Activated CD4-positive, alpha-beta T cell treated with anti-CD3 and anti-CD28 coated beads, Interleukin-2, amount 50 U/mL, for 16 hours (primary cell): ENCODE measurements at regions not wholly inside any gene's neighbourhood (a gene's known extent, or its start where the extent isn't known, plus 50 kb on each side); places are given as distances from the start of the nearest gene placed in this dataset.

ENCODE experiments used
- DNase-seq: peaks from one replicate; pipeline ENCODE4 v3.0.0-alpha.2; 2020

DNA sequence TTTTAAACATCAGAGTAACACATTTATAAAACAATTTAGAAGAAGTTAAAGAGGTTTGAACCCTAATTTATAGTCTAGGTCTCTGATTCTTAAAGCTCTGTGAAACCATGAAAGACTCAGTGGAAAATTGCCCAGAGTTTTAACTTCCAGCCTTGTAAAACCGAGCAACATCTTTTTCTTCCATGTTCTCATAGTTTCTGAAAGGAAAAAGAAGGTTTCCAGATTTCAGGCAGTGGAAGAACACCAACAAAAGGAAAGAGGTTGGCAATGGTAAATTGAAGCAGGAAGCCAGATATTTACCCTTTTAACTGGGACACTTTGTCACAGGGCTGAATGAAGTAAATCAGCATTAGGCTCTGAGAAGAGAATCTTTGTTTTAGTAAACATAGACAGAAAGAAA, 1999.3 kb downstream of the MAT2B start:
- DNase-seq: no peak

DNA sequence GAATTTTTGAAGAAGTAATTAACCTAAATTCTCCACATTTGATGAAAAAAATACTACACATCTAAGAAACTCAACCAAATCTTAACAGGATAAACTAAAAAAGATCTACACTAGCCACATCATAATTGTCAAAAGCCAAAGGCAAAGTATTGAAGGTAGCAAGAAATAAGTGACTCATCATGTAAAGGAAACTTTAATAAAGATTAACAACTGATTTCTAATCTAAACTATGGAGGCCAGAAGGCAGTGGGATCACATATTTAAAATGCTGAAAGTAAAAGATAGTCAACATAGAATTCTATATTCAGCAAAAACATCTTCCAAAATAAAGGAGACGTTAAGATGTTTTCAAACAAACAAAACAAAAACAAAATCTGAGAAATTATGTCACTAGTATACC, 2002.9 kb downstream of the MAT2B start:
- no peak for DNase-seq

DNA sequence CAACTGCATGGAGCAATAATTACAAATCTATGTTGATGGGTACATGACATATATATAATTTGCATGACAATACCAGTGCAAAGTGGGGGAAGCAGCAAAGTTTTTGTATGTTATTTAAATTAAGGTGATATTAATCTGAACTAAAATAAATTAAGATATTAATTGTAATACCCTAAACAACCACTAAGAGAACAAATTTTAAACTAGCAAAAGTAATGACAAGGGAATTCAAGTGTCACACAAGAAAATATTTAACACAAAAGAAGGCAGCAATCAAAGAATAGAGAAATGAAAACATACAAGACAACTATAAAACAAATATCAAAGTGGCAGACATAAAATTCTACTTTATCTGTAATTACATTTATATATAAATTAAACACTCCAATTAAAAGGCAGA, 2003.4 kb downstream of the MAT2B start:
- no peak for DNase-seq

DNA sequence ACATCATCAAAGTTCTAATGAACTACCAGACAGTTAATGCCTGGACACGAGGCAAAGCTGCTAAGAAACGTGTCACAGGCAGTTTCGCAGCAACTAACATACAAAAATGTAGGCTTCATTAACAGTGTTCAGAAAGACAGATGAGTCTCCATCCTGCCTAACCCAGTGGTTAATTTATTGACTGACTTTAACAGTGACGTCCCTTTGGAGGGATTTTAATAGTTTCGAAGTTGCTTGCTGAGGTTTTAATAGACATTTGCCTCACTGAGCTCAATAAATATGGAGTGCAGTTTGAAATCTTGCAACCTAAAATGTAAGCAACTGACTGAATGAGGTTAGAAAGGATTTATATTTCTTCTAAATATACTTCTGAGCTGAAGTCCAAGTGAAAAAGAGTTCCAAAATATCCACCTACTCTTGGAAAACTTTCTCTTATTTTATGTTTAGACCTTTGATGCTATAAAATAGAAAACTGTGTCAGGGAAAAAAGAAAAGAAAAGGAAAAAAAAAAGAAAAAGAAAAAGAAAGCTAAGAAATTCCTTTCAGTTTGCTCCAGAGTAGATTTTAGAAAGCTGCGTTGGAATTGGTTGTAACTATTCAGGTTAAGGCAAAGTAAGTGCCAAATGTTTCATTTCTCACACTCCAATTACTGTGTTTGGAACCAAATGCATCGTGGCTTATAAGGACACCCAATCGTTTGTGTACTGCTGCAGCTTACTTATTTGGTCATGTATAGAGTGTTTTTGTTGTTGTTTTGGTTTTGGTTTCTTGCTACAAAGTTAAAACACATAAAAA, 2016.6 kb downstream of the MAT2B start:
- DNase-seq: no peak

DNA sequence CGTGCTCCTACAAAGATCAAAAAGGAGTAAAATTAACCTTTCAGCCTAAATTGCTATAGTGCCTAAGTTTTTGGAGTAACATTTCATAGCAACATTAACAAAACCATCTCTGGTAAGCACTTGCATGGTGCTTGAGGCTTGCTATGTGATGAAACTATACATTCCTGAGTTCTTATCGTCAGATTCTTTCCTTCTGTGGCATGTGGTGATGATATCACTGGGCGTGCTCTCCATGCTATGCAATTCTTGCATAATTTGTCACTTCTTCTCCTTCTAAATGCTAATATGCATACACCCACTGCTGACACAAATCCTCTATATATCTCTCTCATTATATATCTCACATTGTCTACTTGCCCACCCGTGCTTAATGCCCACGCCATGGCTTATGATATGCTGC, 2019.9 kb downstream of the MAT2B start:
- no peak for DNase-seq

DNA sequence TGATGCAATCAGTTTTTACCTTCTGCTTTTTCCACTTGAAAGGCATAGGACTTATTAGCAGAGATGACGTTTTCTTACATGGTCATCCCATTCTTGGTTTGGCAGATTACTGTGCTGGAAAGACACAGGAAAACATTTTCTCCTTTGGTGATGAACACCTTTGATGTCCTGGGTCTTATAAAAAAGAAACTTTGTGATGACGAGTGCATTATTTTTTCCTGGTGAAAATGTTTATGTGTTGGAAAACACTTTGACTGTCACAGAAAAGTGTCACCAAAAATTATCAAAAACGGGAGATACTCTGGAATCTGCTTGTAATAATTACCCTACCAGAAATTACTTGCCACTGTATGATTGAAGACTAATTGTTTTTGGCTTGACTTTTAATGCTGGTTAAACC, 2020.9 kb downstream of the MAT2B start:
- DNase-seq: no peak

DNA sequence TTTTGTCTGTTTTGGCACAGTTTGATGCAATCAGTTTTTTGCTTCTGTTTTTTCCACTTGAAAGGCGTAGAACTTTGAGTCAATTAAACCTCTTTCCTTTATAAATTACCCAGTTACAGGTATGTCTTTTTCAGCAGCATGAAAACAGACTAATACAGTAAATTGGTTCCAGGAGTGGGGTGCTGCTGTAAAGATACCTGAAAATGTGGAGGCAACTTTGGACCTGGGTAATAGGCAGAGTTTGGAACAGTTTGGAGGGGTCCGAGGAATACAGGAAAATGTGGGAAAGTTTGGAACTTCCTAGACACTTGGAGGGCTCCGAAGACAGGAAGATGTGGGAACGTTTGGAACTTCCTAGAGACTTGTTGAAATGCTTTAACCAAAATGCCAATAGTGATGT, 2022.2 kb downstream of the MAT2B start:
- DNase-seq: no peak

DNA sequence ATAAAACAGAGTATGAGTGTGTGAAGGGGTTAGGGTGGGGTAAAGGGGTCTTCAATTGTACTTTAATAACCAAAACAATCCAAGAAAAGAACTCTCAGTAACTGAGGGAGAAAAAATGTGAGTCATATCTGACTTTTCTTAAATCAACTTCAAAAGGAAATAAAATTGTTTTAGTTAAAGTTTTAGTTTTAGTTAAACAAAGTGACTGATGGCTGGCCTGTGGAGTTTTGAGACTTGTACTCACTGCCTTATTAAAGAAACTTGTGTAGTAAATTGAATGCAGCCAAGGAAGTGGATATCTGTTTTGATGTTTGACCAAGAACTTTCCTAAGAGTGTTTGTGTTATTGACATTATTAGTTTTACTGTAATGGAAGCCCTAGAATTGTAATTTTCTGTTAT, 2032.6 kb downstream of the MAT2B start:
- no peak for DNase-seq

DNA sequence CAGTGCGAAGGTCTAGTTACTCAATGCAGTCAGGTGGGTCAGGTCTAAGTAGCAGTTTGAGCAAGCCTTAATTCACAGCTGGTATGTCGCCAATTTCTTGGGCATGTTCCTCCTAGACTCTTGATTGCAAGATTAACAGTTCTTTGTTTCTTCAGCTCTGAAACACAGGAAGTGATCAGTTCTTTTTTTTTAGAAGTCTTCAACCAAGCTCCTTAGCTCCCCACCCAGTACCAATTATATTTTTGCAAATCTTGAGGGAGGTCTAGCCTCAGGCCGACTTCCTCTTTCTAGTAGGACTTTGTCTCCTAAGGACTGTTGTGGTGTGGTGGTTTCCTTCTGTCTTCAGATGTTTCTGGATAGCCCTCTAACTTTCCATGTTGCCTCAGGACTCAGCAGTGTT, 2054.2 kb downstream of the MAT2B start:
- DNase-seq: no peak

DNA sequence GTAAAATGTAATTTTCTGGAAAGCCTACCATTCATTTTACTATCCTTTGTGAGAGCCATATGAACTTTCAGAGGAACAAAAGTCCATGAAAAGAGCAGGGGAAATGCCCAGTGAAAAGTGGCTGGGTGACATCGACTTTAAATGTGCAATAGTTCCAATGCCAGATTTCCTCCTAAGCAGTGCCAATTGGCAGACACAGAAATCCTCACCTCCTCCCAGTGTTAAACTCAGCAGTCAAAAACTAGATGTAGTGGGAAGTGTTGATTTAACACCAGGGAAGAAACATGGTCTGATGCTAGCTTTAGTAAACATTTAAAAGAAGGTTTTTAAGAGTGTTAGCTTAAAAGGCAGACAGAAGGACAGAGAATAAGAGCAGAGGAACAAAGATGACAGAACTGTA, 2055.2 kb downstream of the MAT2B start:
- DNase-seq: no peak

DNA sequence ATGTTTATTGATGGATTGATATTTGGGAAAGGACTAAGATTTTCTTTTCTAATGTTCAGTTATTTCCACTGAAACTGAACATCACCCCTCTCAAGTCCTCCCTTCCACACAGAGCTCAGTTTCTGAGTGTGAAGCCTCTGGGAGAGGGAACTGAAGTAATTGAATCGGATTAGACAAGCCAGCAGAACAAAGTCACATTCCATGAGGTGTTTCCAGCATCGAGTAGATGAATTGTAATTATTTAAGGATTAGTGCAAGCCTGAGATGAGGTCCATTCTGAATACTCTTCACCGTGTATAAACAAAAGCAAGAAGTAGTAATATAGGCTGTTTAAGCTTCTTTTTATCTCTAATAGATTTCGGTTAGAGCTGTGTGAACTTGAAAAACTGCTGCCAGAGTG, 2060.5 kb downstream of the MAT2B start:
- no peak for DNase-seq

DNA sequence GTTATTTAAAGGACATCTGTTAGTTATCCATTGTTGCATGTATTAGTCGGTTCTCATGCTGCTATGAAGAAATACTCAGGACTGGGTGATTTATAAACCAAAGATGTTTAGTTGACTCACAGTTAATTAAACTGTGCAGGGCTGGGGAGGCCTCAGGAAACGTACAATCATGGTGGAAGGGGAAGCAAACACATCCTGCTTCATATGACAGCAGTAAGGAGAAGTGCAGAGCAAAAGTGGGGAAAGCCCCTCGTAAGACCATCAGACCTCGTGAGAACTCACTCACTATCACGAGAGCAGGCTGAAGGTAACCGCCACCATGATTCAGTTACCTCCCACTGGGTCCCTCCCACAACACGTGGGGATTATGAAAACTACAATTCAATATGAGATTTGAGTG, 2064.1 kb downstream of the MAT2B start:
- no peak for DNase-seq

DNA sequence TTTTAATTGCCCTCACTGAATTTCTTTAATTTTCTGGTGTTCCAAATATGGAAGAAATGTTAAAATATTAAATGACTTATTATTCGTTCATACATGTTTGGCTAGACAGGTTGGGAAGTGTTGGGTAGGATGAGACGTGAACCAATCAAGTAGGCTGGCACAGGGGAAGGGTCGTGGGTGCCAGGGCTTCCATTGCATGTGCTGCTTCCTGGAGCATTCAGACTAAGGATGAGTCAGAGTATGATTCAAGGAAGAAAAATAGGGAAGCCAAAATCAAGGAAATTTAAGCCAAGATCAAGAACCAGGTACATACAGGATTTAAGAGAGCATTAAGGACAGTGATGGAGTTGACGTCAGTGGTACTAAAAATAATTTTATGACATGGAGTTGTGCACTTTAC, 2068.0 kb downstream of the MAT2B start:
- DNase-seq: no peak

DNA sequence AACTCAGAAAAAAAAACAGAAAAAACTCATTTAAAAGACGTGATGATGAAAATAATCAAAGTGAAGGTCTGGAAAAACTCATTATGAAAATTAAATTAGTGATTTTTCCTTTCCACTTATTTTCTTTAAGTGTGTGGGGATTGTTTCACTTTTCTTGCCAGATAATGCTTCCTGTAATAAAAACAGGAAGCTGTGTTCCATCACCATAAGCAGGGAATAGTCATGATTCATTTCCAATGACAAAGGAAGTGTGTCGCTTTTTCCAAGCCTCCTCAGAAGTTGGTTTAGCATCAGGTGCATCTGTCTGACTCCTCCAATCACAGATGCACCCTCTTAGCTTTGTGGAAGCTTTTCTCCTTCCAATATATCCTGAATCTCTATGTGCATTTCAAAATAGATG, 2068.7 kb downstream of the MAT2B start:
- no peak for DNase-seq

DNA sequence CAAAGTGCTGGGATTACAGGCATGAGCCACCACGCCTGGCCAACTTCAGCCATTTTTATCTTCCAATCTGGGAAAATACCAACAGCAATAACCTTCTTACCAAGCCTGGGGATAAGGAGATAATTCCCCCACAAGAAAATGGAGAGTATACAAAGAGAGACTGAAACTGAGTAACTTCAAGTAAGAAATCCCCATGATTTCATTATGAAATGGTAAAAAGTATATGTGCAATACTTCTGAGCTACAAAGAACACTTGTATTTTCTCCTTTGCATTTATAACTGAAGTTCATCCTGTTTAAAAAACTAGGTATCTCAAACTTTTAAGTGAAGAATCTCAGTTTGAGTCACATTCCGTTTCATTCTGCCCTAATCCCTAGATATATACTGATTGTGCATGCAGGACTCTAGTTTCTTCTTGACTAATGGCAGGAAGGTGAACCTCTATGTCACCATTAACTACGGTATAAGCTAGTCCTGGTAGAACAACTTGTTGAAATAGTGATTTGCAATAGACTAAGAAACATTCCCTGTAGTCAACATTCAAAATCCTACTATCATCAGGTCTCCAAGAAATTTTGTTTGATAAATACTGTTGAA, 2071.4 kb downstream of the MAT2B start:
- DNase-seq: peak; percentile 25

DNA sequence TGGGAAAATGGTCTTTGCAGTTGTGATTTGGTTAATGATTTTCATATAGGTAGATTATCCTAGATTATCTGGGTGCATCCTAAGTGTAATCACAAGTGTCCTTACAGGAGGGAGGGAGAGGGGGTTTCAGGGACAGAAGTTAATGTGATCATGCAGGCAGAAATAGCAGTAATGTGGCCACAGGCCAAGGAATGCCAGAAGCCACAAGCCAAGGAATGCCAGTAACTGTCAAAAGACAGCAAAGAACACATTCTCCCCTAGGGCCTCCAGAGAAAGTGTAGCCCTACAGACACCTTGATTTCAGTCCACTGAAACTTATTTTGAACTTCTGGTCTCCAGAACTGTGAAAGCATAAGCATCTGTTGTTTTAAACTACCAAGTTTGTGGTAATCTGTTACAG, 2074.5 kb downstream of the MAT2B start:
- no peak for DNase-seq

DNA sequence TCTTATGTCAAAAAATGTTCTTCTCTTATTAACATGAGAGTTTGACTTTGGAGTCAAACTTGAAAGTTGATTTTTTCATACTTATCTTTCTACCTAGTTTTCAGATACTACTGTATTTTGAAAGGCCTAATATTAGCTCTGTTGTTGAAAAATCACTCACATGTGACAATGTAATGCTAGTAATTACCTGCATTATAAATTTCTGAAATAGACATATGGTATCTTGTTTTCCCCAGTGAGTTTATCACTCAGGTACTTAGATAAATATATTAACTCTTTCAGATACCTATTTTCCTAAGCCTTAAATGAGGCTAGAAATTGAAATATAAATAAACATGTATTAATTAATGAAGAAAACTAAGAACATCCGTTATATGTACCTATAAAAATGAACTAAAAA, 2089.3 kb downstream of the MAT2B start:
- no peak for DNase-seq

DNA sequence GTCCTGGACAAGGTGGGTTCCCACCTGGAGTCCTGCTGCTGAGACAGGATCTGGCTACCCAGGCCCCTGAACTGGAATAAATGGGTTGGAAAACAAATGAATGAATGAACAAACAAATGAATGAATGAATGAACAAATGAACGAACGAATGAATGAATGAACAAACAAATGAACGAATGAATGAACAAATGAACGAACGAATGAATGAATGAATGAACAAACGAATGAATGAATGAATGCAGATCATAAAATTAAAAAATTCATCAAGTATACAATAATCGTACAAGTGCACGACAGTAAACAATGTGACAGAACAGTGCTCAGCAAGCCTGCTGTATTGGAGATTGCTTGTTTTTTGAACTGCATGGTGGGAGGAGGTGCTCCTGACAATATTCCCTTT, 2097.1 kb downstream of the MAT2B start:
- no peak for DNase-seq

DNA sequence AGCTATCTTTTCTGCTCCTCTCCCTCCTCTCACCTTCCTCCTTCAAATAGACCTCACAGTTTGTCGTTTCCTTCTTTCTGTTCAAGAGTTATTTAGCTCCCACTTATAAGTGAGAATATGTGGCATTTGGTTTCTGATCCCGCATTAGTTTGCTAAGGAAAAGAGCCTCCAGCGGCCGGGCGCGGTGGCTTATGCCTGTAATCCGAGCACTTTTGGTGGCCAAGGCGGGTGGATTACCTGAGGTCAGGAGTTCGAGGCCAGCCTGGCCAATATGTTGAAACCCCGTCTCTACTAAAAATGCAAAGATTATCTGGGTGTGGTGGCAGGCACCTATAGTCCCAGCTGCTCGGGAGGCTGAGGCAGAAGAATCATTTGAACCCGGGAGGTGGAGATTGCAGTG, 2101.6 kb downstream of the MAT2B start:
- DNase-seq: no peak

DNA sequence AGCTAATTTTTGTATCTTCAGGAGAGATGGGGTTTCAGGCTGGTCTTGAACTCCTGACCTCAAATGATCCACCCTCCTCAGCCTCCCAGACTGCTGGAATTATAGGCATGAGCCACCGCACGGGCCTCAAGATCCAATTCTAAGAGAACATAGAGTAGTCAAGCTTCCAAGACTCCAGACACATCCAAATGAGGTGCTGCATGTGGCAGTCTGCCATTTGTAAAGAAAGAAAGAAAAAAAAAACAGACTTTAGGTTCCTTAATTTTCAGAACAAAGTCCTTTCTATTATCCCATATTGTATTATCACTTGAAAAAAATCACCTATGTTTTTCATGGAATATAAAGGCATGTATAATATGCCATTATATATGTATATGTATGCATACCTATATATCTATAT, 2104.5 kb downstream of the MAT2B start:
- DNase-seq: no peak

DNA sequence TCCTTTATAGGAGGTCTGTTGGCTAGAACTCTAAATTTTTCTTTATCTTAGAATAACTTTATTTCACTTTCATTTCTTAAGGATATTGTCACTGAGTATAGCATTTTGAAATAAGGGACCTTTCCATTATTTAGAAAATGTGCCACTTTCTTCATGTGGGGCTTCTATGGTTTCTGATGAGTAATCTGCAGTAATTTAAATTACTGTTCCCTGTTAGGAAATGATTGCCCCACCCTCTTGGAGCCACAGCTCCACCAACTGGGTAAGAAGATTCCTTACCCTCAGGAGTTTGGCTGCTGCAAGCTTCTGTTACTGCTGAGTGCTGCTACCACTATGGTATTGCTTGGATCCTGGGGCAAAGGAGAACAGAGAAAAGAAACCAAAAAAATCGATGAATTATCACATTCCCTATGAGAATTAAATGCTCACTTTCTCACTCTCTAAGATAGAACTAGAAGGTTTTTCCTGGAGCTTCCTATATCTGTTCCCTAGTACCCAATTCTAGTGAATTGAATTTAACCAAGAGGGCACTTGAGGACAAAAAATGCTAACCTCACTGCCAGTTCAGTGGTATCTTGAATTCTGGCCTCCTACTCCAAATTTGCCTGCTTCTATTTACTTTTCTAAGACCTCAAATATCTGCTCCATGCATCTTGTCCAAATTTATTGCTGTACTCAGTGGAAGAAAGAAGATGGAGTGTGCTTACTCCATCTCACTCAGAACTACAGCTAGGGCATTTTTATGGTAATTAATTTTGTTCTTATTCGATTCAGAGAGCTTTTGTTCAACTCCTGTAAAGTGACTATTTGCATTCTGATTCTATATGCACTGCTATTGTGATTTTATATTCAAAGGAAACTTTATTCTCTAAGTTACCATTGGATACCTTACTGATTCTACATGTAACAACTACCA, 2111.3 kb downstream of the MAT2B start:
- DNase-seq: no peak

DNA sequence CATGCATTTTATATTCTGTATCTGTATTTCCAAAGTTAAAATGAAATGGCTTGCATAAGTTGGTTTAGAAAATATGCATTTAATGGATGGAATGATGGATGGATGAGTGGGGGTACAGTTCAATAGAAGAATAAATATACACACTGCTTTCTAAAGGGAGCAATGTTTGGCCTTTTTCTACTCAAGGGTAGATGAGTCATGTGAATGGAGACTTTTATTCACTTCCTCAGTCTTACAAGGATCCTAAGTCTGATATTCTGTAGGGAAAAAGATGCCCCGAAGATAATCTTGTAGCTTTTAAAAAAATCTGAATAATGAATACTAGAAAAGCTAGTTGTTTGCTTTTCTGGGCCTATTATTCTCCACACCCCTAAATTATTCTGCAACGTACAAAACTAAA, 2112.1 kb downstream of the MAT2B start:
- no peak for DNase-seq

DNA sequence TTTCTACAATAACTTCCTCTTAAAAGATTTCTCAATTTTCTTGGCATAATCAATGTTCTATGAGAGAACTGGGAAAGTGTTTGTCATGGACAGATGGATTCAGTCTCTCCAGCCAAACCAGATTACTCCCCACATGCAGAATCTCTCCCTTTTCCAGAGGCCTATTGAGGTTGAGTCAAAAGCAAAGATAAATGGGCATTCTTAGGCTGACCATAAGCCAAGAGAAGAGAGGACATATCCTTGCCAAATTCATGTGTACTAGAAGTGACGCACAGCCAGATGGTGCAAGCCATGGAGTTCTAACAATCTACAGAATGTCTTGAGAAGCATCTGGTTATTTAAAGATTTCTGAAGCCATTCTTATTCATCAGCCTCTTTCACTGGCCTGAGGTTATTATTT, 2115.0 kb downstream of the MAT2B start:
- DNase-seq: no peak
